DOHH2 (cell line): ENCODE measurements at regions not wholly inside any gene's neighbourhood (a gene's known extent, or its start where the extent isn't known, plus 50 kb on each side); places are given as distances from the start of the nearest gene placed in this dataset.

Source experiments
- EZH2phosphoT487 ChIP-seq: fragments of 200-600 bp; sonication (generic); IDR thresholded peaks from 2 replicates; pipeline ENCODE4 v1.6.1; 2017; ENCODE audit warnings: borderline replicate concordance, mild to moderate bottlenecking, antibody characterized with exemption, low read length, moderate library complexity, mixed read lengths
- TF ChIP-seq, protein P1 (sequence below): fragments of 200-600 bp; sonication (generic); IDR thresholded peaks from one replicate; pipeline ENCODE4 v1.5.1; 2014; ENCODE audit warnings: antibody characterized with exemption, mild to moderate bottlenecking, low read depth, low read length; ENCODE audit not compliant: poor library complexity, severe bottlenecking

DNA sequence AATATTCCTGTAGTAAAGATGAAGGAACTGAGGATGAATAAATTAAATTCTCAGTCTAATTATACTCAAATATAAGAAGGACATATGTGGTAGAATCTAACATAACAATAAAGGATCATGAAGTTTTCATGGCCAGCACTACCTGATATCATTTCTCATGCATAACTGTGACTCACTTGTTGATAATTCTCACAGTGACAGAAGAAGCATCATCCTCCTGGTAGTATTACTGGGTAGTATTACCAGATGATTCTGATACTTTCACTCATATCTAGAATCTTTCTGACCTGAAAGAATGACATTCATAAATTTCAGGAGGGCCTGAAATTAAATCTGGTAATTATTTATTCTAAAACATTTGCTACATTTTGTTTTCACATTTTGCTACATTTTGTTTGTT, 1375.0 kb downstream of the EPHA7 start:
- TF ChIP-seq, protein P1, sequence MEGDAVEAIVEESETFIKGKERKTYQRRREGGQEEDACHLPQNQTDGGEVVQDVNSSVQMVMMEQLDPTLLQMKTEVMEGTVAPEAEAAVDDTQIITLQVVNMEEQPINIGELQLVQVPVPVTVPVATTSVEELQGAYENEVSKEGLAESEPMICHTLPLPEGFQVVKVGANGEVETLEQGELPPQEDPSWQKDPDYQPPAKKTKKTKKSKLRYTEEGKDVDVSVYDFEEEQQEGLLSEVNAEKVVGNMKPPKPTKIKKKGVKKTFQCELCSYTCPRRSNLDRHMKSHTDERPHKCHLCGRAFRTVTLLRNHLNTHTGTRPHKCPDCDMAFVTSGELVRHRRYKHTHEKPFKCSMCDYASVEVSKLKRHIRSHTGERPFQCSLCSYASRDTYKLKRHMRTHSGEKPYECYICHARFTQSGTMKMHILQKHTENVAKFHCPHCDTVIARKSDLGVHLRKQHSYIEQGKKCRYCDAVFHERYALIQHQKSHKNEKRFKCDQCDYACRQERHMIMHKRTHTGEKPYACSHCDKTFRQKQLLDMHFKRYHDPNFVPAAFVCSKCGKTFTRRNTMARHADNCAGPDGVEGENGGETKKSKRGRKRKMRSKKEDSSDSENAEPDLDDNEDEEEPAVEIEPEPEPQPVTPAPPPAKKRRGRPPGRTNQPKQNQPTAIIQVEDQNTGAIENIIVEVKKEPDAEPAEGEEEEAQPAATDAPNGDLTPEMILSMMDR: no peak
- TF ChIP-seq EZH2phosphoT487: no peak
